K562 (cell line): ENCODE measurements at regions not wholly inside any gene's neighbourhood (a gene's known extent, or its start where the extent isn't known, plus 50 kb on each side); places are given as distances from the start of the nearest gene placed in this dataset.

ENCODE experiments used
- CCAR2 ChIP-seq: fragments of 200-400 bp; formaldehyde crosslinking; IDR thresholded peaks from 2 replicates; pipeline ENCODE4 v1.6.1; 2017; ENCODE audit warnings: mild to moderate bottlenecking, low read depth, low read length
- FOSL1 ChIP-seq: fragments of 200-800 bp; sonication (Bioruptor generic); conservative IDR thresholded peaks from 2 replicates; pipeline ENCODE4 v1.6.1; 2016; ENCODE audit warnings: missing genetic modification characterization, missing compliant biosample characterization
- NR1H2 ChIP-seq: sonication (generic); formaldehyde crosslinking; IDR thresholded peaks from 2 replicates; pipeline ENCODE4 v1.4.0; 2020; ENCODE audit warnings: mild to moderate bottlenecking, missing genetic modification reagents
- SAFB ChIP-seq: fragments of 200-400 bp; formaldehyde crosslinking; IDR thresholded peaks from 2 replicates; pipeline ENCODE4 v1.6.1; 2017; ENCODE audit warnings: low read depth, low read length, borderline replicate concordance
- ZNF354B ChIP-seq: fragments of 250-450 bp; sonication (Bioruptor Pico); IDR thresholded peaks from 2 replicates; pipeline ENCODE4 v1.4.0; 2020
- ZNF766 ChIP-seq: fragments of 200-800 bp; sonication (Bioruptor generic); conservative IDR thresholded peaks from 2 replicates; pipeline ENCODE4 v1.6.1; 2016; ENCODE audit warnings: missing genetic modification characterization, missing compliant biosample characterization
- TF ChIP-seq, protein P1 (sequence below): fragments of 250-450 bp; sonication (Bioruptor Pico); IDR thresholded peaks from 2 replicates; pipeline ENCODE4 v1.8.0; 2021; ENCODE audit warnings: moderate library complexity, mild to moderate bottlenecking, inconsistent platforms
- TF ChIP-seq, protein P2 (sequence below): fragments of 450-650 bp; IDR thresholded peaks from 2 replicates; pipeline ENCODE4 v1.6.1; 2016; ENCODE audit warnings: low read depth
- TF ChIP-seq, protein P3 (sequence below), 2 experiments: IDR thresholded peaks in 1 of 2; conservative IDR thresholded peaks in 1 of 2; 2 replicates each; pipeline ENCODE4 v1.6.1; 2016; ENCODE audit warnings: low read depth in 2 of 2, mild to moderate bottlenecking in 1 of 2, missing compliant biosample characterization in 1 of 2, missing genetic modification characterization in 1 of 2, moderate library complexity in 1 of 2

DNA sequence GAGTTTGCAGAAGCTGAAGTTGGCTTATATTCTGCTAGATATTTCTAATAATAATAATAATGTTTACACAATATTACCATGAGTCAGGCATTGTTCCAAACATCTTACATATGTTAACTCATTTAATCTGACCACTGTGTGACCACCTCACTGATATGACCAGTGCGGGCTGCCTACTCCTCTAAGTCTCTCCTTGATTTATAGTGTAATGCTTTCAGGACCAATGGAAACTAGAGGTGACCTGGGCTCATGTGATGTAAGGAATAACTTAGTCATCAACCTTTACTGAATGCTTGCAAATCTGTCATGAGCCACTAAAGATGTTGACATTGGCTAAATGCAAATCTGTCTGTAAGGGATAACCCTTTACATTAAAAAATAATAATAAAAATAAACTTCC lies 51.1 kb upstream of the GPR6 start (continued):
- TF ChIP-seq, protein P1, sequence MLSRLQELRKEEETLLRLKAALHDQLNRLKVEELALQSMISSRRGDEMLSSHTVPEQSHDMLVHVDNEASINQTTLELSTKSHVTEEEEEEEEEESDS (CRISPR knock-in tag): no peak
- TF ChIP-seq NR1H2 (CRISPR knock-in tag) (no peak), FOSL1 (0 out of 2 replicates have a peak, but pooled peaks have one; percentile 16), SAFB (no peak), ZNF354B (CRISPR knock-in tag) (no peak), CCAR2 (no peak), ZNF766 (CRISPR knock-in tag) (no peak)
- TF ChIP-seq, protein P2, sequence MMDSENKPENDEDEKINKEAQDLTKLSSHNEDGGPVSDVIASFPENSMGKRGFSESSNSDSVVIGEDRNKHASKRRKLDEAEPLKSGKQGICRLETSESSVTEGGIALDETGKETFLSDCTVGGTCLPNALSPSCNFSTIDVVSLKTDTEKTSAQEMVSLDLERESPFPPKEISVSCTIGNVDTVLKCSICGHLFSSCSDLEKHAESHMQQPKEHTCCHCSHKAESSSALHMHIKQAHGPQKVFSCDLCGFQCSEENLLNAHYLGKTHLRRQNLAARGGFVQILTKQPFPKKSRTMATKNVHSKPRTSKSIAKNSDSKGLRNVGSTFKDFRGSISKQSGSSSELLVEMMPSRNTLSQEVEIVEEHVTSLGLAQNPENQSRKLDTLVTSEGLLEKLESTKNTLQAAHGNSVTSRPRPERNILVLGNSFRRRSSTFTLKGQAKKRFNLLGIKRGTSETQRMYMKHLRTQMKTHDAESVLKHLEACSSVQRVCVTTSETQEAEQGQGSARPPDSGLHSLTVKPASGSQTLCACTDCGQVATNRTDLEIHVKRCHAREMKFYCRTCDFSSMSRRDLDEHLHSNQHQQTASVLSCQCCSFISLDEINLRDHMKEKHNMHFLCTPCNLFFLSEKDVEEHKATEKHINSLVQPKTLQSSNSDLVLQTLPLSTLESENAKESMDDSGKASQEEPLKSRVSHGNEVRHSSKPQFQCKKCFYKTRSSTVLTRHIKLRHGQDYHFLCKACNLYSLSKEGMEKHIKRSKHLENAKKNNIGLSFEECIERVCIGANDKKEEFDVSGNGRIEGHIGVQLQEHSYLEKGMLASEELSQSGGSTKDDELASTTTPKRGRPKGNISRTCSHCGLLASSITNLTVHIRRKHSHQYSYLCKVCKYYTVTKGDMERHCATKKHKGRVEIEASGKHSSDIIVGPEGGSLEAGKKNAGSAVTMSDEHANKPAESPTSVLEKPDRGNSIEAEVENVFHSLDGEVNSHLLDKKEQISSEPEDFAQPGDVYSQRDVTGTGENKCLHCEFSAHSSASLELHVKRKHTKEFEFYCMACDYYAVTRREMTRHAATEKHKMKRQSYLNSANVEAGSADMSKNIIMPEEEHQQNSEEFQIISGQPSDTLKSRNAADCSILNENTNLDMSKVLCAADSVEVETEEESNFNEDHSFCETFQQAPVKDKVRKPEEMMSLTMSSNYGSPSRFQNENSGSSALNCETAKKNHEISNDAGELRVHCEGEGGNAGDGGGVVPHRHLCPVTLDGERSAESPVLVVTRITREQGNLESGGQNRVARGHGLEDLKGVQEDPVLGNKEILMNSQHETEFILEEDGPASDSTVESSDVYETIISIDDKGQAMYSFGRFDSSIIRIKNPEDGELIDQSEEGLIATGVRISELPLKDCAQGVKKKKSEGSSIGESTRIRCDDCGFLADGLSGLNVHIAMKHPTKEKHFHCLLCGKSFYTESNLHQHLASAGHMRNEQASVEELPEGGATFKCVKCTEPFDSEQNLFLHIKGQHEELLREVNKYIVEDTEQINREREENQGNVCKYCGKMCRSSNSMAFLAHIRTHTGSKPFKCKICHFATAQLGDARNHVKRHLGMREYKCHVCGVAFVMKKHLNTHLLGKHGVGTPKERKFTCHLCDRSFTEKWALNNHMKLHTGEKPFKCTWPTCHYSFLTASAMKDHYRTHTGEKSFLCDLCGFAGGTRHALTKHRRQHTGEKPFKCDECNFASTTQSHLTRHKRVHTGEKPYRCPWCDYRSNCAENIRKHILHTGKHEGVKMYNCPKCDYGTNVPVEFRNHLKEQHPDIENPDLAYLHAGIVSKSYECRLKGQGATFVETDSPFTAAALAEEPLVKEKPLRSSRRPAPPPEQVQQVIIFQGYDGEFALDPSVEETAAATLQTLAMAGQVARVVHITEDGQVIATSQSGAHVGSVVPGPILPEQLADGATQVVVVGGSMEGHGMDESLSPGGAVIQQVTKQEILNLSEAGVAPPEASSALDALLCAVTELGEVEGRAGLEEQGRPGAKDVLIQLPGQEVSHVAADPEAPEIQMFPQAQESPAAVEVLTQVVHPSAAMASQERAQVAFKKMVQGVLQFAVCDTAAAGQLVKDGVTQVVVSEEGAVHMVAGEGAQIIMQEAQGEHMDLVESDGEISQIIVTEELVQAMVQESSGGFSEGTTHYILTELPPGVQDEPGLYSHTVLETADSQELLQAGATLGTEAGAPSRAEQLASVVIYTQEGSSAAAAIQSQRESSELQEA: no peak
- TF ChIP-seq, protein P3, sequence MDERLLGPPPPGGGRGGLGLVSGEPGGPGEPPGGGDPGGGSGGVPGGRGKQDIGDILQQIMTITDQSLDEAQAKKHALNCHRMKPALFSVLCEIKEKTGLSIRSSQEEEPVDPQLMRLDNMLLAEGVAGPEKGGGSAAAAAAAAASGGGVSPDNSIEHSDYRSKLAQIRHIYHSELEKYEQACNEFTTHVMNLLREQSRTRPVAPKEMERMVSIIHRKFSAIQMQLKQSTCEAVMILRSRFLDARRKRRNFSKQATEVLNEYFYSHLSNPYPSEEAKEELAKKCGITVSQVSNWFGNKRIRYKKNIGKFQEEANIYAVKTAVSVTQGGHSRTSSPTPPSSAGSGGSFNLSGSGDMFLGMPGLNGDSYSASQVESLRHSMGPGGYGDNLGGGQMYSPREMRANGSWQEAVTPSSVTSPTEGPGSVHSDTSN (CRISPR knock-in tag; IDR thresholded peaks at IDR 0.05; ENCODE audit: low read depth): no peak
- TF ChIP-seq, protein P3 (tag; conservative IDR thresholded peaks at IDR 0.05; ENCODE audit: low read depth): peak; percentile 66
